ENCODE measurements at regions not wholly inside any gene's neighbourhood (a gene's known extent, or its start where the extent isn't known, plus 50 kb on each side); places are given as distances from the start of the nearest gene placed in this dataset.

DNA sequence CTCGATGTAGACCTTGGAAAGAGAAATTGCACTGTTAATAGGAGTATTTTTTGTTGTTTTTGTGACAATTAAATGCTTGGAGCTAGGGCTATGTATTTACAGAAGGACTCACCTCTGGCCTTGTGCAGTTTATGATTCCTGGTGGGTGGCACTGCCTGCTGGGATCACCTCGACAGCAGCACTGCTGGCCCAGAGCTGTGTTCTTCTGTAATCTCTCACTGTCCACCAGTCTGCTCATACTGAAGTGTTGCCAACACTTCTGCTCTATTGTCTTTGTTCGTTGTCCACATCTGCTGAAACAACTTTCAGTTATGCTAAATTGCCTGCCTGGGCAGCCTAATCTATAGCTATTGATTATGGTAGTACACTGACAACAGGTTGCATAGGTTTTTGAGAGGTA is 194.4 kb upstream of the ANK2 start:
- Histone ChIP-seq H3K4me2 (replicated peaks; ENCODE audit: extremely low read depth, low read length, poor library complexity, severe bottlenecking) (no peak overlapping the region), H3K4me1 (ENCODE audit: control insufficient read depth in 1 of 2, insufficient read depth in 2 of 2, low read length in 2 of 2) (no peaks in the 10 kb centered on the region), H3K79me2 (ENCODE audit: insufficient read depth, low read length) (no peaks in the 10 kb centered on the region), H3K27ac (ENCODE audit: low read depth in 1 of 2, low read length in 2 of 2) (no peak overlapping the region), H3K36me3 (replicated peaks in 1 of 2; ENCODE audit: control insufficient read depth in 1 of 2, insufficient read depth in 2 of 2, low read length in 2 of 2) (no peaks in the 10 kb centered on the region), H3K9me3 (replicated peaks in 1 of 2; ENCODE audit: control insufficient read depth in 1 of 2, insufficient read depth in 1 of 2, low read length in 2 of 2) (no peaks in the 10 kb centered on the region), H3K9ac (ENCODE audit: insufficient read depth, low read length, poor library complexity, severe bottlenecking) (no peak overlapping the region), H3K4me3 (replicated peaks in 1 of 3; ENCODE audit: low read depth in 2 of 3, low read length in 3 of 3) (no peak overlapping the region), H3K27me3 (ENCODE audit: control insufficient read depth in 2 of 2, insufficient read depth in 2 of 2, low read length in 2 of 2) (no peaks in the 10 kb centered on the region), H2AFZ (ENCODE audit: insufficient read depth, low read depth, low read length, poor library complexity, severe bottlenecking) (no peak overlapping the region), H4K20me1 (ENCODE audit: insufficient read depth, low read length) (no peaks in the 10 kb centered on the region)
- no peaks in the 10 kb centered on the region for H3K9me3 Mint-ChIP-seq
- H3K36me3 Mint-ChIP-seq: no peaks in the 10 kb centered on the region
- no peak for DNase-seq
- TF ChIP-seq, protein P1, sequence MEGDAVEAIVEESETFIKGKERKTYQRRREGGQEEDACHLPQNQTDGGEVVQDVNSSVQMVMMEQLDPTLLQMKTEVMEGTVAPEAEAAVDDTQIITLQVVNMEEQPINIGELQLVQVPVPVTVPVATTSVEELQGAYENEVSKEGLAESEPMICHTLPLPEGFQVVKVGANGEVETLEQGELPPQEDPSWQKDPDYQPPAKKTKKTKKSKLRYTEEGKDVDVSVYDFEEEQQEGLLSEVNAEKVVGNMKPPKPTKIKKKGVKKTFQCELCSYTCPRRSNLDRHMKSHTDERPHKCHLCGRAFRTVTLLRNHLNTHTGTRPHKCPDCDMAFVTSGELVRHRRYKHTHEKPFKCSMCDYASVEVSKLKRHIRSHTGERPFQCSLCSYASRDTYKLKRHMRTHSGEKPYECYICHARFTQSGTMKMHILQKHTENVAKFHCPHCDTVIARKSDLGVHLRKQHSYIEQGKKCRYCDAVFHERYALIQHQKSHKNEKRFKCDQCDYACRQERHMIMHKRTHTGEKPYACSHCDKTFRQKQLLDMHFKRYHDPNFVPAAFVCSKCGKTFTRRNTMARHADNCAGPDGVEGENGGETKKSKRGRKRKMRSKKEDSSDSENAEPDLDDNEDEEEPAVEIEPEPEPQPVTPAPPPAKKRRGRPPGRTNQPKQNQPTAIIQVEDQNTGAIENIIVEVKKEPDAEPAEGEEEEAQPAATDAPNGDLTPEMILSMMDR (IDR thresholded peaks at IDR 0.05): no peak
- intact Hi-C loops (cut with micrococcal nuclease): no loop called here
- H3K27ac Mint-ChIP-seq: no peak overlapping the region
- peaks cover 2 to 8% (median 7%) of the 10 kb centered on the region in 3 donors for H3K27me3 Mint-ChIP-seq (ENCODE audit: low read depth in 3 of 3)
- WGBS (ENCODE audit: insufficient coverage): 70% methylated on average over 1 of the region's 3 CpGs
- H3K4me3 Mint-ChIP-seq: no peak overlapping the region
- H3K4me1 Mint-ChIP-seq: no peaks in the 10 kb centered on the region

DNA sequence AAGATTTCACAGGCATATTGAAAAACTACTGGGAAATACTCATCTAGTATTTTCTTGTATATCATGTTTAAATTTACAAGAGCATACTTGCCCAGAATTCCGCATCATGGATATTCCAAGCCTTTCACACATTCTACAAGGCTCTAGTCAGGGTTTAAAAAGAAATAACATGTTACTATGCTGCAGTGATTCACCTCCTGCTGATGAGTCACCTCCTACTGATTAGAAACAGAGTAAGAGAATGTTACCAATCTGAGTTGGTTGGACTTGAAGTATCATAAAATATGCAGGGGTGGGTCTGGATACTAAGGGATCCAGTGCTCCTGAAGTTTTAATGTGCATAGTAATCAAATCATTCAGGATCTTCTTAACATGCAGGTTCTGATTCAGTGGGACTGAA is 192.0 kb upstream of the ANK2 start:
- Histone ChIP-seq H2AFZ (ENCODE audit: insufficient read depth, low read depth, low read length, poor library complexity, severe bottlenecking) (no peak overlapping the region), H3K79me2 (ENCODE audit: insufficient read depth, low read length) (no peaks in the 10 kb centered on the region), H3K4me2 (replicated peaks; ENCODE audit: extremely low read depth, low read length, poor library complexity, severe bottlenecking) (no peak overlapping the region), H3K4me1 (ENCODE audit: control insufficient read depth in 1 of 2, insufficient read depth in 2 of 2, low read length in 2 of 2) (no peaks in the 10 kb centered on the region), H3K4me3 (replicated peaks in 1 of 3; ENCODE audit: low read depth in 2 of 3, low read length in 3 of 3) (no peak overlapping the region), H3K27ac (ENCODE audit: low read depth in 1 of 2, low read length in 2 of 2) (no peak overlapping the region), H4K20me1 (ENCODE audit: insufficient read depth, low read length) (no peaks in the 10 kb centered on the region), H3K9me3 (replicated peaks in 1 of 2; ENCODE audit: control insufficient read depth in 1 of 2, insufficient read depth in 1 of 2, low read length in 2 of 2) (no peaks in the 10 kb centered on the region), H3K9ac (ENCODE audit: insufficient read depth, low read length, poor library complexity, severe bottlenecking) (no peak overlapping the region), H3K27me3 (ENCODE audit: control insufficient read depth in 2 of 2, insufficient read depth in 2 of 2, low read length in 2 of 2) (no peaks in the 10 kb centered on the region), H3K36me3 (replicated peaks in 1 of 2; ENCODE audit: control insufficient read depth in 1 of 2, insufficient read depth in 2 of 2, low read length in 2 of 2) (no peaks in the 10 kb centered on the region)
- Mint-ChIP-seq H3K36me3 (no peaks in the 10 kb centered on the region), H3K27ac (no peak overlapping the region), H3K4me3 (no peak overlapping the region), H3K9me3 (no peaks in the 10 kb centered on the region), H3K27me3 (ENCODE audit: low read depth in 3 of 3) (peaks cover 2 to 5% (median 2%) of the 10 kb centered on the region in 3 donors), H3K4me1 (no peaks in the 10 kb centered on the region)
- WGBS (ENCODE audit: insufficient coverage): no CpG with 5 or more reads among the region's 1 CpG
- intact Hi-C loops (cut with micrococcal nuclease): no loop called here
- no peak for DNase-seq
- TF ChIP-seq, protein P1 (IDR thresholded peaks at IDR 0.05): no peak

Measured in CD14-positive monocyte (primary cell).